ENCODE measurements at regions not wholly inside any gene's neighbourhood (a gene's known extent, or its start where the extent isn't known, plus 50 kb on each side); places are given as distances from the start of the nearest gene placed in this dataset.

GRCh38 chr1:5748286-5749225 is 243.7 kb downstream of the NPHP4 start:
- Histone ChIP-seq H3K9me3 (ENCODE audit: control insufficient read depth, insufficient read depth, low read length) (no peaks in the 10 kb centered on the region), H3K27me3 (ENCODE audit: control insufficient read depth, low read length) (no peaks in the 10 kb centered on the region)
- TF ChIP-seq CTCF (IDR thresholded peaks at IDR 0.05; ENCODE audit: low read depth, low read length, poor library complexity, severe bottlenecking): no peak
- TF ChIP-seq EZH2phosphoT487 (IDR thresholded peaks at IDR 0.05; ENCODE audit: borderline replicate concordance, low read length): no peak

GRCh38 chr1:5747426-5748285 is 244.6 kb downstream of the NPHP4 start:
- H3F3A ChIP-seq (ENCODE audit: control insufficient read depth, insufficient read depth): no peaks in the 10 kb centered on the region
- no peak overlapping the region for H3K4me2 ChIP-seq (ENCODE audit: low read length)
- no peaks in the 10 kb centered on the region for H3K79me2 ChIP-seq (ENCODE audit: control insufficient read depth, low read length)
- no peak overlapping the region for H3K27ac ChIP-seq (ENCODE audit: low read depth, low read length)
- H3K27me3 ChIP-seq (ENCODE audit: control insufficient read depth, low read length): no peaks in the 10 kb centered on the region
- TF ChIP-seq EZH2phosphoT487 (IDR thresholded peaks at IDR 0.05; ENCODE audit: borderline replicate concordance, low read length): no peak
- no peak for TF ChIP-seq CTCF (IDR thresholded peaks at IDR 0.05; ENCODE audit: low read depth, low read length, poor library complexity, severe bottlenecking)
- H3K9me3 ChIP-seq (ENCODE audit: control insufficient read depth, insufficient read depth, low read length): no peaks in the 10 kb centered on the region
- H3K9me2 ChIP-seq (replicated peaks; ENCODE audit: control insufficient read depth, low read length): no peaks in the 10 kb centered on the region
- H3K4me3 ChIP-seq (ENCODE audit: low read length): no peak overlapping the region
- H3K36me3 ChIP-seq (ENCODE audit: control insufficient read depth, low read length): no peaks in the 10 kb centered on the region
- H3K4me1 ChIP-seq (ENCODE audit: control insufficient read depth, low read length): no peaks in the 10 kb centered on the region
- H4K20me1 ChIP-seq (ENCODE audit: control insufficient read depth, insufficient read depth, low read depth, low read length): no peaks in the 10 kb centered on the region

More at GRCh38 chr1:5748286-5749225, 243.7 kb downstream of the NPHP4 start:
- H3K9me2 ChIP-seq (replicated peaks; ENCODE audit: control insufficient read depth, low read length): no peaks in the 10 kb centered on the region
- H3K36me3 ChIP-seq (ENCODE audit: control insufficient read depth, low read length): no peaks in the 10 kb centered on the region
- no peak overlapping the region for H3K4me2 ChIP-seq (ENCODE audit: low read length)
- no peaks in the 10 kb centered on the region for H3F3A ChIP-seq (ENCODE audit: control insufficient read depth, insufficient read depth)
- no peaks in the 10 kb centered on the region for H3K79me2 ChIP-seq (ENCODE audit: control insufficient read depth, low read length)
- no peaks in the 10 kb centered on the region for H3K4me1 ChIP-seq (ENCODE audit: control insufficient read depth, low read length)
- H4K20me1 ChIP-seq (ENCODE audit: control insufficient read depth, insufficient read depth, low read depth, low read length): no peaks in the 10 kb centered on the region
- no peak overlapping the region for H3K27ac ChIP-seq (ENCODE audit: low read depth, low read length)
- H3K4me3 ChIP-seq (ENCODE audit: low read length): no peak overlapping the region

GRCh38 chr1:5746611-5747425 is 245.4 kb downstream of the NPHP4 start:
- Histone ChIP-seq H3F3A (ENCODE audit: control insufficient read depth, insufficient read depth) (no peaks in the 10 kb centered on the region), H3K27me3 (ENCODE audit: control insufficient read depth, low read length) (no peaks in the 10 kb centered on the region), H3K9me3 (ENCODE audit: control insufficient read depth, insufficient read depth, low read length) (no peaks in the 10 kb centered on the region), H3K4me1 (ENCODE audit: control insufficient read depth, low read length) (no peaks in the 10 kb centered on the region), H3K27ac (ENCODE audit: low read depth, low read length) (no peak overlapping the region), H3K9me2 (replicated peaks; ENCODE audit: control insufficient read depth, low read length) (no peaks in the 10 kb centered on the region), H3K4me3 (ENCODE audit: low read length) (no peak overlapping the region), H3K79me2 (ENCODE audit: control insufficient read depth, low read length) (no peaks in the 10 kb centered on the region), H3K36me3 (ENCODE audit: control insufficient read depth, low read length) (no peaks in the 10 kb centered on the region), H4K20me1 (ENCODE audit: control insufficient read depth, insufficient read depth, low read depth, low read length) (no peaks in the 10 kb centered on the region), H3K4me2 (ENCODE audit: low read length) (no peak overlapping the region)
- no peak for TF ChIP-seq CTCF (IDR thresholded peaks at IDR 0.05; ENCODE audit: low read depth, low read length, poor library complexity, severe bottlenecking)
- TF ChIP-seq EZH2phosphoT487 (IDR thresholded peaks at IDR 0.05; ENCODE audit: borderline replicate concordance, low read length): no peak

Data from DOHH2 (cell line).